GM20000 (cell line): ENCODE measurements at regions not wholly inside any gene's neighbourhood (a gene's known extent, or its start where the extent isn't known, plus 50 kb on each side); places are given as distances from the start of the nearest gene placed in this dataset.
"Not testable (repeated sequence)": the region's sequence is repeated elsewhere in the genome, so short reads cannot be mapped to it uniquely, and the experiment has no call there.

Experiments used
- DNase-seq: peaks from one replicate; pipeline ENCODE4 v3.0.0; 2012; ENCODE audit warnings: low spot score
- TF ChIP-seq, protein P1 (sequence below): IDR thresholded peaks from 2 replicates; pipeline ENCODE4 v1.5.1; 2012; ENCODE audit warnings: mild to moderate bottlenecking, control low read depth; ENCODE audit errors: extremely low read depth, missing control alignments

DNA sequence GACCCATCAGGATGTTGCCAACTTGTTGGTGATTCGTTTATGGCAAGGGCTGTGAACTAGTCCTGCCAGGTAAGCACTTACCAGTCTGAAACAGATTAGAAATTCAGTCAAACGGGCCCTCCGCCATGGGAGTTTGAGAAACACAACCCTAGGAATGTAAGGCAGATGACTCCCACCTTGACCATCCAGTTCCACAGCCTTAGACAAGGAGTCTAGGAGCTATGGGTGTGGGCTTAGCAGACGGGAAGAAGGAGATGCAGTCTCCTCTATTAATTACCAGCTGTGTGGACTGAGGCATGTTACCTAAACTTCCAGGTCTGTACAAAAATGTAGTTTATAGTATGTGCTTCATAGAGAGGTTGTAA lies 319.4 kb upstream of the NCKAP5 start:
- DNase-seq, result no peak
- TF ChIP-seq, protein P1, sequence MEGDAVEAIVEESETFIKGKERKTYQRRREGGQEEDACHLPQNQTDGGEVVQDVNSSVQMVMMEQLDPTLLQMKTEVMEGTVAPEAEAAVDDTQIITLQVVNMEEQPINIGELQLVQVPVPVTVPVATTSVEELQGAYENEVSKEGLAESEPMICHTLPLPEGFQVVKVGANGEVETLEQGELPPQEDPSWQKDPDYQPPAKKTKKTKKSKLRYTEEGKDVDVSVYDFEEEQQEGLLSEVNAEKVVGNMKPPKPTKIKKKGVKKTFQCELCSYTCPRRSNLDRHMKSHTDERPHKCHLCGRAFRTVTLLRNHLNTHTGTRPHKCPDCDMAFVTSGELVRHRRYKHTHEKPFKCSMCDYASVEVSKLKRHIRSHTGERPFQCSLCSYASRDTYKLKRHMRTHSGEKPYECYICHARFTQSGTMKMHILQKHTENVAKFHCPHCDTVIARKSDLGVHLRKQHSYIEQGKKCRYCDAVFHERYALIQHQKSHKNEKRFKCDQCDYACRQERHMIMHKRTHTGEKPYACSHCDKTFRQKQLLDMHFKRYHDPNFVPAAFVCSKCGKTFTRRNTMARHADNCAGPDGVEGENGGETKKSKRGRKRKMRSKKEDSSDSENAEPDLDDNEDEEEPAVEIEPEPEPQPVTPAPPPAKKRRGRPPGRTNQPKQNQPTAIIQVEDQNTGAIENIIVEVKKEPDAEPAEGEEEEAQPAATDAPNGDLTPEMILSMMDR, result no peak

DNA sequence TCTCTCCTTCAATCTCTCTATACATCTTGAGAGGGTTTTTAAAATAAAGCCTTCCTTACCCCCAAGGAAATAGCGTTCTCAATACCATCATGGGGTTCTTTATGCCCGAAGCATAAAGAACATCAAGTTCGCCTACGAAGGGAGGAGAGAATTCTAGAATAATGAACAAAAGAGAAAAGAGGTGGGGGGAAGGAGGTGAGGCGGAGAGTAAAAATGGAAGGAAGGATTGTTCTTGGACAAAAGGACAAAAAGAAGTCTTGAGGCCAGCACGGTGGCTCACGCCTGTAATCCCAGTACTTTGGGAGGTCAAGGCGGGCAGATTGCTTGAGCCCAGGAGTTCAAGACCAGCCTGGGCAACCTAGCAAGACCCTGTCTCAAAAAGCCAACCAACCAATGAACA lies 319.8 kb upstream of the NCKAP5 start:
- DNase-seq, result no peak
- TF ChIP-seq, protein P1, result no peak

DNA sequence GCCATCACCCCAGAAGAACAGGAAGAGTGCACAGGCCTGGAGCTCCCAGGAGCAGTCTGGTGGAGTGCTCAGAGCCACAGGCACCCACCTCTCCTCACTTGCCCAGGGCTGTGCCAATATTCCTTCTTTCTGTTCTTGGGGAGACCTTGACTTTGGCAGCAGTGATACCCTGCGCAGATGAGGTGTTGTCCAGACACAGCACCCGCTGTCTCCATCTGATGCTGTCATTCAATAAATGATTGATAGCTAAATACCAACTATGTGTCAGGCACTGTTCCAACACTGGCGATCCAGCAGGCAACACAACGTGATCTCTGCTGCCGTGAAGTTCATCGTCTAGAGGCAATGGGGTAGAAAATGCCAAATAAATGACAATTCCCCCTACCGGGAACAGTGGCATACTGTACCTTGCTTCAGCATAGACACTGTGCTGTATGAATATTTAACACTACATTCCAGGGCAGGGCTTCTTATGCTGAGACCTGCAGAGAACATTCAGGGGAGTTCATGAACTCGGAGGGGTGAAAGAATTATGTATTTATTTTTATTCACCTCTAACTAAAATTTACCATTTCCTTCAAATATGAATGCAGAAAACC lies 320.5 kb upstream of the NCKAP5 start:
- no peak for DNase-seq
- TF ChIP-seq, protein P1, result no peak

DNA sequence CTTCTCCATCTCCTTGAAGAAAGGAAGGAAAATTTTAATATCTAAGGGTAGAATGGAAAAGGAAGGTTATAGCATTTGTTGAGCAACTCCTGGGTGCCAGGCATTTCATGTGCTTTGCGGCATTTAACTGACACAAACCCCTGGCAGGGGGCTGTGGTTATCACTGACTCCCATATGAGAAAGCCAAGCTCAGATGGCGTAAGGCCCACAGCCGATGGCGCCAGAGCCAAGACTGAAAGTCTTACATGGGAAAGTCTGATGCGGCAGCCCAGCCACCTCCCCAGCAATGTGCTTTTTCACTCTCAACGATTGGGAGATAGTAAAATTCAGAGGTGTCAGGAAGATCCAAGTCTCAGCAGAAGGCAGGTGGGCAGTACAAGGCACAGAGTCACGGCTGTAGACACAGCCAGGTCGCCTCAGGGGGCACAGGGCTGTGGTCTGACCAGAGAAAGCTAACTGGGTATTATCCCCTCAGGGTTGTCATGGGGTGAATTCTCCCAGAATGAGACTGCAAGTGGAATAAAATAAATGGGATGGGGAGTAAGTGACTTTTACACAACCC lies 324.2 kb upstream of the NCKAP5 start:
- DNase-seq, result no peak
- TF ChIP-seq, protein P1, result no peak

DNA sequence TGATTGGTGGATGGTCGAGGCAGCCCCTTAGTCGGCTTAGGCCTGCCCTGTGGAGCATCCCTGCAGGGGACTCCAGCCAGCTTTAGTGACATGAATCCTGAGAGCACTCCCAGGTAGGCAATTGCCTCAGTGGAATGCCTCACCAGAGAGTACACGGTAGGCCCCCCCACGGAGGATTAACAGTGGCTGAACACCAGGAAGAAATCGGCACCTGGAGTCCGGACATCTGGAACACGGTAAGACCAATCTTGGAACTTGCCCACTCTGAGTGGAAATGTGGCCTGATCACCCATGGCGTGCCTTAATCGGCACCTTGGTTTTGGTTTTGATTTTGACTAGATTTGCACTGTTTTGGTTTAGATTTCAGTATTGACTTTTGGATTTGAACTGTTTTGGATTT lies 326.2 kb upstream of the NCKAP5 start:
- TF ChIP-seq, protein P1, result no peak

DNA sequence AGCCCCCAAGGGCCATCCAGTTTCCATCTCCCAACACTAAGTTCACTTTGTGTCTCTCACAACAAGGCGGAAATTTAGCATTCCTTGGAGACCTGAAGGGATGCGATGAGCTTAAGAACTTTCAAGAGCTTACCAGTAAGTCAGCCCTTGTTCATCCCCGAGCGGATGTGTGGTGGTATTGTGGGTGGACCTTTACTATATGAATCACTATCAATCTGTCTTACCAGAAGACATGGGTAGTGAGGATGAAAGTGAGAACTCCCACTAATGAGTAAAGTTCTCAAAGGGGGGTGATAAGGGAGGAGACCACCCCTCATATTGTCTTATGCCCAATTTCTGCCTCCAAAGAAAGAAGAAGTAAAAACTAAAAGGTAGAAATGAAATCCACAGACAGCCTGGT lies 329.6 kb upstream of the NCKAP5 start:
- DNase-seq, result not testable (repeated sequence)

More for the DNA sequence above, 326.2 kb upstream of the NCKAP5 start:
- DNase-seq, result no peak

DNA sequence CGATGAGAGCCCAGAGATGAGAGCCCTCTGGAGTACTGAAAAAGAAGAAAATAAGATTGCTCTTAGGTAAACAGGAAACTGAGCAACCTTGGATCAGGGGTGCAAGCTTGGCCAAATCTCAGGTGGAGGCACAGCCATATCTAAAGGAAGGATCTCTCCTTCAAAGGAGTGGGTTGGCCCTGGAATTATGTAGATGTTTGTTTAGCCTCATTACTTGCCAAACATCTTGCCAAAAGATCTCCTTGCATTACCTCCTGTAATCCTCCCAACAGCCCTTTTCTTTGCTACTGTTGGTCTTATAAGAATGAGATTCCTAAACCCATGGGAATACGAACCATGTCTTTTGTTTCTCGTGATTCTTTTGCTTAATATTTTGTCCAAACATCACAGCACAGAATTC lies 332.6 kb upstream of the NCKAP5 start:
- TF ChIP-seq, protein P1, result no peak
- DNase-seq, result no peak

DNA sequence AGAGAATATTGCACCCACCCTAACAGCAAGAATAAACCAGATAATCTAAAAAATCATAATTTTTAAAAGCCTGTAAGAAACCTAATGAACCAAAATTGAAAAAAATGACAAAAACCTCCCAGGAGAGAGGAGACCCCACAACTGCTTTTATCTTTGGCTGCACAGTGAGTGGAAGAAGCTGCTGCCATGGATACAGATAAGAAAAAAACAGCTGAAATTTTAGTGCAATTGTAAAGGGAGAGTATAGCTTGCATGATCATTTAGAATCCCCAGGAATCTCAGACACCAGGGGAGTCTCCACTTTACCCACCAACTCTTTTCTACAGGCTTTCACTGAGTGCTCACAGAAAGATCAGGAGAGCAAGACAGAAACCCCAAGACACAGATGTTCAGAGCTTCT lies 338.1 kb upstream of the NCKAP5 start:
- DNase-seq, result no peak
- TF ChIP-seq, protein P1, result no peak
